ENCODE measurements at regions not wholly inside any gene's neighbourhood (a gene's known extent, or its start where the extent isn't known, plus 50 kb on each side); places are given as distances from the start of the nearest gene placed in this dataset.

DNA sequence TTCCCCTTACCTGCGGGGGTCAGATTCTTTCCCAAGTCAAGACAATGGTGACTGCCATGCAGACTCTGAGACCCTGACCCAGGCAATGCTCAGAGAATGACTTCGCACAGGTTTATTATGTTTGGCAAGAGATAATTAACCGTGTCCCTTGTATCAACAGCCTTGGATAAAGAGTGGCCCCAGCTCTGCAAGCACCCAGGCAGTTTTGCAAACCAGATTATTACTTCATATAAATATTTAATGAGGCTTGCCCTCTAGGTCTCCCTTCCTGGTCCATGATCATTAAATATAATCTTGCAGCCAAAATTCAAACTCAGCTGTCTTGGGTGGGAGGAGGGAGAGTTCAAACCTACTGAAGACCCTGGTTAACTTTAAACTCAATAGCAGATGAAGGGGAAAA is 156.5 kb downstream of the ANKRD60 start:
- Histone ChIP-seq H3K18ac (ENCODE audit: low read length) (no peak overlapping the region), H4K91ac (ENCODE audit: low read depth, low read length) (no peak overlapping the region), H3K36me3 (ENCODE audit: control insufficient read depth in 1 of 2, insufficient read depth in 2 of 2, low read length in 2 of 2) (no peaks in the 10 kb centered on the region), H4K12ac (ENCODE audit: low read depth, low read length) (no peak overlapping the region), H3K4me2 (ENCODE audit: low read length) (no peak overlapping the region), H4K8ac (ENCODE audit: low read depth, low read length) (no peak overlapping the region), H3K4ac (ENCODE audit: low read depth, low read length) (no peak overlapping the region), H3K14ac (ENCODE audit: low read length) (no peak overlapping the region), H2BK120ac (ENCODE audit: insufficient read depth, low read length, poor library complexity) (no peak overlapping the region), H3K27me3 (ENCODE audit: insufficient read depth, low read length) (no peaks in the 10 kb centered on the region), H3K9ac (ENCODE audit: low read length) (no peak overlapping the region), H3K4me1 (ENCODE audit: control insufficient read depth in 1 of 2, insufficient read depth in 2 of 2, low read length in 2 of 2) (peaks cover 0 to 3% of the 10 kb centered on the region in 2 experiments), H3K79me2 (ENCODE audit: control insufficient read depth, insufficient read depth, low read length, poor library complexity) (no peaks in the 10 kb centered on the region), H3K9me3 (ENCODE audit: insufficient read depth, low read depth, low read length) (no peaks in the 10 kb centered on the region), H2BK5ac (ENCODE audit: low read depth, low read length, poor library complexity) (no peak overlapping the region), H2AK5ac (ENCODE audit: low read length) (no peak overlapping the region), H3K27ac (ENCODE audit: low read depth, low read length) (no peak overlapping the region), H3K79me1 (ENCODE audit: low read length) (no peaks in the 10 kb centered on the region), H3K23ac (ENCODE audit: low read length) (no peak overlapping the region), H2BK12ac (ENCODE audit: low read length) (no peak overlapping the region), H3K4me3 (ENCODE audit: low read depth, low read length) (no peak overlapping the region), H2AFZ (ENCODE audit: insufficient read depth, low read length, poor library complexity) (no peak overlapping the region)
- no CpG with 5 or more reads among the region's 3 CpGs for WGBS (ENCODE audit: extremely low coverage, insufficient coverage, insufficient read length)
- DNase-seq = no peak

DNA sequence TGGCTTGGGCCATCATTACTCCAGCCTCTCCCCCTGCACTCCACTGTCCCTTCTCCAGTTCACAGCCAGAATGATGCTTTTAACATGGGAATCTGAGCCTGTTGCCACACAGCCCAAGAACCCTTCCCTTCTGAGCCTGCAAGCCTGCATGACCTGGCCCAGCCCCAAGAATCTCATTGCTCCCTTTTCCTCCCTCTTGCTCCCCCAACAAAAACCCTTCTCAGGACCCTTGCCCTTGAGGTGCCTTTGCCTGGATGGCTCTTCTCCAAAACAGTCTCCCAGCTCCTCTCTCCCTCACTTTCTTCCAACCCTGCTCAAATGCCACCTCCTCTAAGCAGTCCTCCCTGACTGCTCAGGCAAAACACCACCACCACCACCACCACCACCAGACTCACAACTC is 157.2 kb downstream of the ANKRD60 start:
- H3K4me2 ChIP-seq (ENCODE audit: low read length) = no peak overlapping the region
- H3K14ac ChIP-seq (ENCODE audit: low read length) = no peak overlapping the region
- H3K79me2 ChIP-seq (ENCODE audit: control insufficient read depth, insufficient read depth, low read length, poor library complexity) = no peaks in the 10 kb centered on the region
- no peak overlapping the region for H2BK12ac ChIP-seq (ENCODE audit: low read length)
- no peak overlapping the region for H3K9ac ChIP-seq (ENCODE audit: low read length)
- H4K12ac ChIP-seq (ENCODE audit: low read depth, low read length) = no peak overlapping the region
- H4K91ac ChIP-seq (ENCODE audit: low read depth, low read length) = no peak overlapping the region
- H3K9me3 ChIP-seq (ENCODE audit: insufficient read depth, low read depth, low read length) = no peaks in the 10 kb centered on the region
- no peak overlapping the region for H4K8ac ChIP-seq (ENCODE audit: low read depth, low read length)
- no peaks in the 10 kb centered on the region for H3K27me3 ChIP-seq (ENCODE audit: insufficient read depth, low read length)
- no peaks in the 10 kb centered on the region for H3K79me1 ChIP-seq (ENCODE audit: low read length)
- no peak for DNase-seq
- no peak overlapping the region for H3K23ac ChIP-seq (ENCODE audit: low read length)
- H2AFZ ChIP-seq (ENCODE audit: insufficient read depth, low read length, poor library complexity) = no peak overlapping the region
- no peak overlapping the region for H2BK120ac ChIP-seq (ENCODE audit: insufficient read depth, low read length, poor library complexity)
- no peaks in the 10 kb centered on the region for H3K36me3 ChIP-seq (ENCODE audit: control insufficient read depth in 1 of 2, insufficient read depth in 2 of 2, low read length in 2 of 2)
- H3K27ac ChIP-seq (ENCODE audit: low read depth, low read length) = no peak overlapping the region
- no peak overlapping the region for H2BK5ac ChIP-seq (ENCODE audit: low read depth, low read length, poor library complexity)
- H3K18ac ChIP-seq (ENCODE audit: low read length) = no peak overlapping the region
- H3K4me3 ChIP-seq (ENCODE audit: low read depth, low read length) = no peak overlapping the region
- no peak overlapping the region for H3K4ac ChIP-seq (ENCODE audit: low read depth, low read length)
- peaks cover 0 to 3% of the 10 kb centered on the region in 2 experiments for H3K4me1 ChIP-seq (ENCODE audit: control insufficient read depth in 1 of 2, insufficient read depth in 2 of 2, low read length in 2 of 2)
- no peak overlapping the region for H2AK5ac ChIP-seq (ENCODE audit: low read length)

DNA sequence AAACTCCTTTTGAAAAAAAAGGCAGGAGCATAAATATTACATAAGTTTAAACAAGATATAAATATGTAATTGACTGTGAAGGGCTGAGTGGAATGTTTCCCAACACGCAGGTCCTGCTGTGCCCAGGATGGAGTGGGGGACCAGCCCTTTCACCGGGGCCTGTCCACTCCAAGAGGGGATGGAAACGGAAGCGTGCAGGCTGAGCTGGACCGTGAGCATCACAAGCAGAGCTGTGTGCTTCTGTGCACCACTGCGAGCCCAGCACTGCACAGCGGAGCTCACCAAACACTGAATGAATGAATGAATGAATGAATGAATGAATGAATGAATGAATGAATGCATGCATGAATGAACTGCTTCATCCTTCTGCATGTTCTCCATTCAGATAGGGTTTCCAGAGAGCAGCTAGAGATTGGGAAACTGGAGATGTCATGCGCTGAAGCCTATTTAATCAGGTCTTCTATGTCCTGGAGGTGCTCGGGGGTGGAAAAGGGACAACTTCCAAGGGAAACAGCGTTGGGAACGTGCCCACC is 157.7 kb downstream of the ANKRD60 start:
- Histone ChIP-seq H3K9ac (ENCODE audit: low read length) (no peak overlapping the region), H2BK5ac (ENCODE audit: low read depth, low read length, poor library complexity) (no peak overlapping the region), H3K27me3 (ENCODE audit: insufficient read depth, low read length) (no peaks in the 10 kb centered on the region), H3K4me2 (ENCODE audit: low read length) (no peak overlapping the region), H3K4ac (ENCODE audit: low read depth, low read length) (no peak overlapping the region), H3K36me3 (ENCODE audit: control insufficient read depth in 1 of 2, insufficient read depth in 2 of 2, low read length in 2 of 2) (no peaks in the 10 kb centered on the region), H3K4me3 (ENCODE audit: low read depth, low read length) (no peak overlapping the region), H2AFZ (ENCODE audit: insufficient read depth, low read length, poor library complexity) (no peak overlapping the region), H2AK5ac (ENCODE audit: low read length) (no peak overlapping the region), H3K9me3 (ENCODE audit: insufficient read depth, low read depth, low read length) (no peaks in the 10 kb centered on the region), H4K91ac (ENCODE audit: low read depth, low read length) (no peak overlapping the region), H3K79me1 (ENCODE audit: low read length) (no peaks in the 10 kb centered on the region), H4K8ac (ENCODE audit: low read depth, low read length) (no peak overlapping the region), H2BK120ac (ENCODE audit: insufficient read depth, low read length, poor library complexity) (no peak overlapping the region), H3K79me2 (ENCODE audit: control insufficient read depth, insufficient read depth, low read length, poor library complexity) (no peaks in the 10 kb centered on the region), H3K23ac (ENCODE audit: low read length) (no peak overlapping the region), H3K27ac (ENCODE audit: low read depth, low read length) (no peak overlapping the region), H3K4me1 (ENCODE audit: control insufficient read depth in 1 of 2, insufficient read depth in 2 of 2, low read length in 2 of 2) (peaks cover 0 to 3% of the 10 kb centered on the region in 2 experiments), H3K18ac (ENCODE audit: low read length) (no peak overlapping the region), H3K14ac (ENCODE audit: low read length) (no peak overlapping the region), H4K12ac (ENCODE audit: low read depth, low read length) (no peak overlapping the region), H2BK12ac (ENCODE audit: low read length) (no peak overlapping the region)
- WGBS (ENCODE audit: extremely low coverage, insufficient coverage, insufficient read length) = no CpG with 5 or more reads among the region's 11 CpGs
- no peak for DNase-seq

DNA sequence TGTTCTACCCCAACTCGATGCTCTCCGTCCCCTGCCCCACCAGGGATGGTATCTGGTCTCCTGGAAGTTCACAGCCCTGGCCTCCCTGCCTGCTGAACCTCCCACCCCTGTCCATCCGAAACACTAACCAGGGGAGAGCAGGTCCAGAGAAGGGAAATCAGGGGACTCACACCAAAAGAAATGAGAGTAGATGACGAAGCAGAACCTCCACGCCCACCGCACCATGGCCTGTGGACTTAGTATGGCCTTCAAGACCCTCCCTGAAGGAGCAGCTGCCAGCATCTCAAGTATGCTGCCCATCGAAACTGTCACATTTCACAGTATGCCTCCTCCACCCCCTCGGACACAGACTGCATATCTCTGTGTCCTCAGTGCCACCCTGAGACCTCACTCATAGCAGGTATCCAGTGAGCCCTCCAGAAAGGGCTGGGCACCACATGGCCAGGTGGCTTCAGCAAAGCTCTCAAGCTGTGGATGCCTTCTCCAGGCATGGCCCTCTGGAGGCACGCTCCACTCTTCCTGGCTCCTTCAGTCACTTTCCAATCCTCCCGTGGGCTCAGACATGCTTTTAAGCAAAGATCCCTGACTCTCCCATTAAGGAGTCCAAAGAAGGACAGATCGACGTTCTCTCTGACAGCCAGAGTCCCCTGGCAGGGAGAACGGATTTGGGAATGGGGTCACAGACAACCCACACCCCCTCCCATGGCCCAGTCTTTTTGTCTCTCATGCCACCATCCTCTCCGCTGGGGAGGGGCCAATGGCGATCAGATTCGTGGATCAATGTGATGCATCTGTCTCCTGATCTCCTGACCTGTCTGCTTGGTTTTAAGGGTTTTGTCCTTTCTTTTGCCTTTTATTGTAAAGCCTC is 158.4 kb downstream of the ANKRD60 start:
- WGBS (ENCODE audit: extremely low coverage, insufficient coverage, insufficient read length) = no CpG with 5 or more reads among the region's 16 CpGs
- Histone ChIP-seq H4K12ac (ENCODE audit: low read depth, low read length) (no peak overlapping the region), H3K4ac (ENCODE audit: low read depth, low read length) (no peak overlapping the region), H3K18ac (ENCODE audit: low read length) (no peak overlapping the region), H3K4me3 (ENCODE audit: low read depth, low read length) (no peak overlapping the region), H3K79me2 (ENCODE audit: control insufficient read depth, insufficient read depth, low read length, poor library complexity) (no peaks in the 10 kb centered on the region), H4K91ac (ENCODE audit: low read depth, low read length) (no peak overlapping the region), H3K27ac (ENCODE audit: low read depth, low read length) (no peak overlapping the region), H3K14ac (ENCODE audit: low read length) (no peak overlapping the region), H2BK5ac (ENCODE audit: low read depth, low read length, poor library complexity) (no peak overlapping the region), H2AFZ (ENCODE audit: insufficient read depth, low read length, poor library complexity) (no peak overlapping the region), H3K36me3 (ENCODE audit: control insufficient read depth in 1 of 2, insufficient read depth in 2 of 2, low read length in 2 of 2) (no peaks in the 10 kb centered on the region), H2AK5ac (ENCODE audit: low read length) (no peak overlapping the region), H3K4me2 (ENCODE audit: low read length) (no peak overlapping the region), H3K23ac (ENCODE audit: low read length) (no peak overlapping the region), H2BK120ac (ENCODE audit: insufficient read depth, low read length, poor library complexity) (no peak overlapping the region), H3K4me1 (ENCODE audit: control insufficient read depth in 1 of 2, insufficient read depth in 2 of 2, low read length in 2 of 2) (peaks cover 0 to 3% of the 10 kb centered on the region in 2 experiments), H3K27me3 (ENCODE audit: insufficient read depth, low read length) (no peaks in the 10 kb centered on the region), H4K8ac (ENCODE audit: low read depth, low read length) (no peak overlapping the region), H3K79me1 (ENCODE audit: low read length) (no peaks in the 10 kb centered on the region), H3K9me3 (ENCODE audit: insufficient read depth, low read depth, low read length) (no peaks in the 10 kb centered on the region), H2BK12ac (ENCODE audit: low read length) (no peak overlapping the region), H3K9ac (ENCODE audit: low read length) (peak overlapping the region; percentile 39)
- no peak for DNase-seq
